LNCAP (cell line): ENCODE measurements at regions not wholly inside any gene's neighbourhood (a gene's known extent, or its start where the extent isn't known, plus 50 kb on each side); places are given as distances from the start of the nearest gene placed in this dataset.

Experiments used
- CTCF ChIP-seq: fragments of 450-650 bp; IDR thresholded peaks from 2 replicates; pipeline ENCODE4 v1.5.1; 2017; ENCODE audit warnings: mild to moderate bottlenecking

- no peak for TF ChIP-seq CTCF
Measured at GRCh38 chr1:29647581-29647980, 411.3 kb downstream of the PTPRU start.

- no peak for TF ChIP-seq CTCF
Measured at GRCh38 chr1:29646161-29646775, 409.9 kb downstream of the PTPRU start.

- TF ChIP-seq CTCF: no peak
Measured at GRCh38 chr1:29645586-29645985, 409.3 kb downstream of the PTPRU start.

- TF ChIP-seq CTCF: no peak
Measured at GRCh38 chr1:29644812-29645211, 408.5 kb downstream of the PTPRU start.

GRCh38 chr1:29643838-29644440 lies 407.6 kb downstream of the PTPRU start:
- TF ChIP-seq CTCF: no peak

- no peak for TF ChIP-seq CTCF
Measured at GRCh38 chr1:29643281-29643680, 407.0 kb downstream of the PTPRU start.

GRCh38 chr1:29642519-29642918 lies 406.2 kb downstream of the PTPRU start:
- no peak for TF ChIP-seq CTCF

- no peak for TF ChIP-seq CTCF
Measured at GRCh38 chr1:29641921-29642320, 405.6 kb downstream of the PTPRU start.
